ENCODE measurements at regions not wholly inside any gene's neighbourhood (a gene's known extent, or its start where the extent isn't known, plus 50 kb on each side); places are given as distances from the start of the nearest gene placed in this dataset.
A peak's percentile ranks its signal among the peaks of the same experiment; 100 is the strongest.

DNA sequence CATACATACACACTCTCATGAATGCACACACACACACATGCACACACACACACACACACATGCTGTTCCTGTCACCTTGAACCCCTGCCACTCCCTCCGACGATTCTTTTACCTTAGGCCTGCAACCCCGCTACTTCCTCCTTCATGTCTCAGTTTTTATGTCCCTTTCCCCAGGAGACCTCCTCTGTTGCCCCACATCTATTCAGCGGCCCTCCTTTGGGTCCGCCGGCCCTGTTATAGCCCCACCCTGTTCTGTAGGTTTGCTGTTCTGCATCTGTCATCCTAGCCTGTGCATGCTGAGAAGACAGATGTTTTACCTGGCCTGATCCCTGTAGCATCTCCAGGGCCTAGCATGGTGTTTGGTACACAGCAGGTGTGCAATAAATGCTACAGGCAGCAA is 161.6 kb upstream of the PCBD1 start:
- no peak for DNase-seq

- DNase-seq: no peak
Measured at GRCh38 chr10:71052076-71052660, 160.2 kb upstream of the UNC5B start.

DNA sequence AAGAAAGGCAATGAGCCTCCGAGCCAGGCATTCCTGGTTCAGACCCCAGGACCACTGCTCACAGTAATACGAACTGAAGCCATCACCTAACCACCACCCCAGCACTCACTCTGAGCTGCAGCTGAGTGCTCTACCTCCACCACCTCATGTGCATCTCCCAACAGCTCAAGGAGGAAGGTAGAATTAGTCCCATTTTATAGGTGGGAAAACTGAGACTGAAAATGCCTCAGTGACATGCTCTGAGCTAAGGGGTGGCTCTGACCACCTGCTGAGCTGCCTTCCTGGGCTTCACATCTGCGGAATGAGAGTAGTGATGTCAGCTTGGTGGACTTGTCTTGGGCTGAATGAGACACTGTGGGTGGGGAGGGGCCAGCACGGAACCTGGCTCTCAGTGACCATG is 159.7 kb upstream of the UNC5B start:
- DNase-seq: no peak

GRCh38 chr10:71053169-71053895 is 159.0 kb upstream of the UNC5B start:
- DNase-seq: no peak

DNA sequence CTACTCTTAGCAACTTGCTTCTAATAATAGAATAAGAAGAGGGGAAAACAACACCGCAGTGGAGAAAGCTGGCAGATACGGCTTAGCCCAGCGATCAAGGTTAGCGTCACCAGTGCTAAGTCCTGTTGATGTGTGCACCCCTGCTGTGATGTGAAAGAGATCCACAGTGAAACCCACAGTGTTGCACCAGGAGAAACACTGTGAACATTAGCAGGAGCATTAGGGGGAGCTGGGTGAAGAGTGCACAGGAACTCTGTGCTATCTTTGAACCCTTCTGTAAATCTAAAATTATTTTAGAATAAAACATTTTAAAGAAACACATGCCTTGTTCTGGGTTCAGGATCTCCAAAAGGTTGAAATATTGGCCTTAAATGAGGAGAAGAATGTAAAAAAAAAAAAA is 154.1 kb upstream of the UNC5B start:
- DNase-seq: no peak

DNA sequence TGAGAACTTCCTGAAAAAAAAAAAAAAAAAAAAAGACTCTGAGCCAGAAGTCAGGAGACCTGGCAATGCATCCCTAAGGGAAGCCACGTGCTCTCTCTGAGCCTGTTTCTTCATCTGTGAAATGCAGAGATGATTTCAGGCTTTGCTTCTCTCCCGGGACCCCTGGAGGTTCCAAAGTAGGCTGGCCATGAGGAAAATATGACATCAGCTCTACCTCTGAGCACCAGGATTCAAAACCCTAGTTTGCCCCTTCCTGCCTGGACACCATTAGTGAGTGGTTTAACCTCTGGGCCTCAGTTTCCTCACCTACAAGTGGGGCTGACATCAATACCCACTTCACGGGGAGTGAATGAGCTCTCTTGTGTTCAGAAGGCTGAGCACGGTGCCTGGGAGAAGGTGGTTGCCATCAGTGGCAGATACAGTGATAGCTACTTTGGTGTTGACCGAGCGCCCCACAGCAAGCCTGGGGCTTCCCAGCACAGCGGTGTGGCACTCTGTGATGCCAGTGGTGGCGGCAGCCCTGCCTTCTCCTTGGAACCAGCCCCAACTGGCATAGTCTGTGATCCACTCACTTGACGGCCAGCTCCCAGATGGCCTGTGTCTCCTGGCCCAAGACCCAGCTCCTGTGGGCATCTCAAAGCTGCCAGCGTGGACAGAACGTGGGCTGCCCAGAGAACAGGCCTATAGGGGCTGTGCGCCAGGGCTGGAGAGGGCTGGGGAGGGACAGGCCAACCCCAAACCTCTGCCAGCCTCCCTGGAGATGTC is 153.1 kb upstream of the UNC5B start:
- DNase-seq: no peak

GRCh38 chr10:71059943-71060342 is 152.4 kb upstream of the UNC5B start:
- DNase-seq: no peak

- DNase-seq: no peak
Measured at GRCh38 chr10:71060476-71061426, 151.6 kb upstream of the UNC5B start.

GRCh38 chr10:71061472-71061871 is 150.9 kb upstream of the UNC5B start:
- DNase-seq: no peak

DNA sequence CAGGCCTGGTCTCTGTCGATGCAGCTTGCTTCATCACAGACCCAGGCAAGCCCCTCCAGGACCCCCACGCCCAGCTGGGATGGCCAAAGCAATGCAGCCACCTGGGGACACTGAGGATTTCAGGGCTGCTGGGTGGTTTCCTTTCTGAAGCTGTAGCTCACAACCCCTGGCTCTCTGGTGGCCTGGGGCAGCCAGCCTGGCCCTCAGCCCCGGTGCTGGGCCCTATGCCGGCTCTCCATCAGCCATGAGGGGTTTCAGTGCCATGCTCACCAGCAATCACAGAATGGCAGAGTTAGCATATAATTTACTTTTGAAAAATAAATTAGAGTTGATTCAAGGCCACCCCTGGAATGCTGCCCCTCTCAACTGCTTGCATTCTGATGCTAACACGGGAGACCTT is 150.2 kb upstream of the UNC5B start:
- no peak for DNase-seq

DNA sequence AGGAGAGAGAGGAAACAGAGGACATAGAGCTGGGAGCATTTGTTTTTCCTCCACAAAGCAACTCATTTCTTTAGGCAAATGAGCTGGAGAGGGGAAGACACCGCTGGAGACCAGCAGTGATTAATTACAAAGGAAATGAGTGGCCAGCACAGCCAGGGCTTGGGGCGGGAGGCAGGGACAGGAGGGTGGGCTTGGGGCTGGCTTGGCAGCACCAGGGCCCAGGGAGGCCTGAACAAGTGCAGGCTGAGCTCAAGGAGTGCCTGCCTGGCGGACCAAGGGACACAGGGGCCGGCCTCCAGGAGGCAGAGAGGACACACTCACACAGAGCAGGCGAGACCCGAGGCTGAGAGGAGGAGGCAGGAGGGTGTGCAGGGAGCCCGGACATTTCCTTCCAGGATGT is 149.0 kb upstream of the UNC5B start:
- no peak for DNase-seq

- DNase-seq: no peak
Measured at GRCh38 chr10:71064413-71065118, 147.8 kb upstream of the UNC5B start.

DNA sequence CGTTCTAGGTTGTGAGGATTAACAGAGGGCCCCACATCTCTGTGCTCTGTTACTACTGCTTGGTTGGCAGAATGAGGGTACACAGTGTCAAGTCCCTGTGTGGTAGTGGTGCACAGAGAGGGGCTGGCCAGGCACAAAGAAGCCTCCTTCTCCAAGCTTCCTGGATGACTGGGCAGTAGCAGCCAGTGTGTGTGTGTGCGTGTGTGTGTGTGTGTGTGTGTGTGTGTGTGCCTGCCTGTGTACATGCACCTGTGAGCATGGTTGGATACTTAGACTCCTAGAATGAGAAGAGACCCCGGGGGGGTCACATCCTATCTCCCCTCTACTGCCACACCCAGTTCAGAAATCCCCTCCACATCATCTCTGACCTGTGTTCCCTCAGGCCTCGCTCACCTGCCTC is 146.7 kb upstream of the UNC5B start:
- DNase-seq: no peak

DNA sequence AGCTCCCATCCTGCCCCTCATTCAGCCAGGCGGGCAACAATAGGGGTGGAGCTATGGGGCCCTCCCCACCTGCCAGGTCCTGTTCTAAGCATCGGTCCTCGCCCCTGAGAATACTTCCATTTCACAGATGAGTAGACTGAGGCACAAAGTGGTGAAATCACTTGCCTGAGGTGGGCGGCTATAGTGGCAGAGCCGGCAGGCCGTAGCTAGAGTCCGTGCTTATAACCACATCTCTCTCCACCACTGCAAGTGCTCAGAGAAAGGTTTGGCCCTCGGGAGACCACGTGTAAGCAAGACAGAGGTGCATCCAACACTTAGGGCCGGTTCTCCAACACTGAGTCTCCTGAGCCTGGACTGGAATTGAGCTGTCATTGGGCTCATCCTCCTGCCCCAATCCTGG is 145.8 kb upstream of the UNC5B start:
- DNase-seq: no peak

DNA sequence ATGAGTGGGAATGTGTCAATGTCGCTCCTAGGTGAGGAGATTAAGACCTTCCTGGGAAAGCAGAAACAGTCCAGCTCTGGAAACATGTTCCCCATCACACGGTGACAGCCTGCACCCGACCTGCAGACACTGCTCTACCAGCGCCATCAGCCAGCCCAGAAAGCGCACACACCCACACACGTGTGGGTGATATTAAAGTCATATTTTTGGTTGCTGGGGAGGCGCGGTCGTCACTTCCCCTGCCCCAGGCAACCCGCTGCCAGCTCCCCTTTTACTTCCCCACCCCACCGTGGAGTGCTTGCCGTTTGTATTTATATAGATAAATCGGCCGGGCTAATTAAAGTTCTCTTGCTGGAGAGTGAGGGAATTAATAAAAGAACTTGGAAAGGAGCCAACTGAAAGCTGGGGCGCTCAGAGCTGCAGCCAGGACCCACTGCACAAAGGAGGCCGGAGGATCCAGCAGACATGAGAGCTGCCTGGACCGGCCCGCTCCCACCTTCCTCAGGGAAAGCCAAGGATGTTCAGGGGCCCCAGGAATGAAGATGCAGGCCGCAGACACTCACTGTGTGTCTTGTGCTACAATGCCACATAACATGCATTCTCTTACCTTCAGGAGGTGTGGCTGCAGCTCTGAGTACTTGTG is 145.2 kb upstream of the UNC5B start:
- DNase-seq: no peak

GRCh38 chr10:71068861-71069271 is 143.5 kb upstream of the UNC5B start:
- peak; percentile 69 for DNase-seq

- DNase-seq: no peak
Measured at GRCh38 chr10:71069909-71070666, 142.3 kb upstream of the UNC5B start.

DNA sequence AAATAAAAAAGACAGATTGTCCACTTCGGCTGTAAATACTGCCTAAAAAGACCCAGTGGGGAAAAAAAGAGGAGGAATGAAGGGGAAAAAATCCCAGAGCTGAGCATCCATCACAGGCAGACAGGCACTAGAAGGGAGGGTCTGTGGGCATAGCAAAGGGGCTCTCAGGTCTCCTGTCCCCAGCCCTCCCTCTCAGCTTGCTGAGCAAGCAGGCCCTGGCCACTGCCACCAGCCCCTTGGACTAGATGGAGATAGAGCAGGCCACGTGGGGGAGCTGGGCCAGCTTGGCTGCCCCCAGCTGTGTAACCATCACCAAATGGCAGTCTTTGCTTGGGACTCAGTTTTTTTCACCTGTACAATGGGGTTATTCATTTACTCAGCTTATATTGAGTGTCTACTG is 141.6 kb upstream of the UNC5B start:
- DNase-seq: no peak

- DNase-seq: no peak
Measured at GRCh38 chr10:71072131-71072822, 140.1 kb upstream of the UNC5B start.

- no peak for DNase-seq
Measured at GRCh38 chr10:71072823-71073210, 139.6 kb upstream of the UNC5B start.

All from islet precursor cell (in vitro differentiated cells).